GM13976 (cell line): ENCODE measurements at regions not wholly inside any gene's neighbourhood (a gene's known extent, or its start where the extent isn't known, plus 50 kb on each side); places are given as distances from the start of the nearest gene placed in this dataset.

Experiments
- DNase-seq: peaks from one replicate; pipeline ENCODE4 v3.0.0; 2012; ENCODE audit warnings: low spot score
- in situ Hi-C: fragments of 300-500 bp; cut with MboI; formaldehyde crosslinking; loops from one replicate; pipeline ENCODE4 v1.12.0; 2022; ENCODE audit warnings: low sequenced_read_pairs, mixed read lengths, inconsistent platforms; ENCODE audit not compliant: unreplicated experiment
- TF ChIP-seq, protein P1 (sequence below): IDR thresholded peaks from 2 replicates; pipeline ENCODE4 v1.5.1; 2012; ENCODE audit warnings: borderline replicate concordance, mild to moderate bottlenecking; ENCODE audit not compliant: insufficient read depth; ENCODE audit errors: extremely low read depth, missing control alignments, control extremely low read depth

DNA sequence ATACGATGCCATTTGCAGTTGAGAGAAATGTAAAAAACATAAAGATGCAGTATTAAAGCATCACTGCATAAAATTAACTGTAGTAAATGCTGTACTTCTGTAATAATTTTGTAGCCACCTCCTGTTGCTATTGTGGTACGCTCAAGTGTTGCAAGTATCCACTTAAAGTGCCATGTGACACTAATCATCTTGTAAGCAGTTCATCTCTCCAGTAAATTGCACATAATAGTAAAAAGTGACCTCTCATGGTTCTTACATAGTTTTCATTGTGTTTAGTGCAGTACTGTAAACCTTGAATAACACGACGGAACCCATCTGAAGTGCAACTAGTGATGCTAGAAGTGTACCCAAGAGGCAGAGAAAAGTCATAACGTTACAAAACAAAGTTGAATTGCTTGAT lies 190.1 kb upstream of the VGLL2 start:
- in situ Hi-C loops, result no loop called here
- no peak for DNase-seq
- TF ChIP-seq, protein P1, sequence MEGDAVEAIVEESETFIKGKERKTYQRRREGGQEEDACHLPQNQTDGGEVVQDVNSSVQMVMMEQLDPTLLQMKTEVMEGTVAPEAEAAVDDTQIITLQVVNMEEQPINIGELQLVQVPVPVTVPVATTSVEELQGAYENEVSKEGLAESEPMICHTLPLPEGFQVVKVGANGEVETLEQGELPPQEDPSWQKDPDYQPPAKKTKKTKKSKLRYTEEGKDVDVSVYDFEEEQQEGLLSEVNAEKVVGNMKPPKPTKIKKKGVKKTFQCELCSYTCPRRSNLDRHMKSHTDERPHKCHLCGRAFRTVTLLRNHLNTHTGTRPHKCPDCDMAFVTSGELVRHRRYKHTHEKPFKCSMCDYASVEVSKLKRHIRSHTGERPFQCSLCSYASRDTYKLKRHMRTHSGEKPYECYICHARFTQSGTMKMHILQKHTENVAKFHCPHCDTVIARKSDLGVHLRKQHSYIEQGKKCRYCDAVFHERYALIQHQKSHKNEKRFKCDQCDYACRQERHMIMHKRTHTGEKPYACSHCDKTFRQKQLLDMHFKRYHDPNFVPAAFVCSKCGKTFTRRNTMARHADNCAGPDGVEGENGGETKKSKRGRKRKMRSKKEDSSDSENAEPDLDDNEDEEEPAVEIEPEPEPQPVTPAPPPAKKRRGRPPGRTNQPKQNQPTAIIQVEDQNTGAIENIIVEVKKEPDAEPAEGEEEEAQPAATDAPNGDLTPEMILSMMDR, result no peak

DNA sequence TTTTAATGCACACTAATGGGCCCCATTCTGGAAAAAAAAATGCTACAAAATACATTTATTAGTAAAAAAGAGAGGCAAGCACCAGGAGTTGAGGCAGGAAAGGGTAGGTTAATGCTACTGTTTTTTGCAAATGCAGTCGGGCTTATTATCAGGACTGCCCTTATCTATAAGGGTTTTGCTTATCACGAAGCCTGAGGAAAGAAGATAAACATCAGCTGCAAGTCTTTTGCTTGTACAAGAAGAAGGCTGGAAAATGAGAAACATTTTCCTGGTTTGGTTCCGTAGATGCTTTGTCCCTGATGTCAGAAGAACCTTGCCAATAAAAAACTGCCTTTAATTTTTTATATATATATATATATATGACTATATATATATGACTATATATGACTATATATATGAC lies 189.3 kb upstream of the VGLL2 start:
- DNase-seq, result no peak
- in situ Hi-C loops, result no loop called here
- TF ChIP-seq, protein P1, result no peak

DNA sequence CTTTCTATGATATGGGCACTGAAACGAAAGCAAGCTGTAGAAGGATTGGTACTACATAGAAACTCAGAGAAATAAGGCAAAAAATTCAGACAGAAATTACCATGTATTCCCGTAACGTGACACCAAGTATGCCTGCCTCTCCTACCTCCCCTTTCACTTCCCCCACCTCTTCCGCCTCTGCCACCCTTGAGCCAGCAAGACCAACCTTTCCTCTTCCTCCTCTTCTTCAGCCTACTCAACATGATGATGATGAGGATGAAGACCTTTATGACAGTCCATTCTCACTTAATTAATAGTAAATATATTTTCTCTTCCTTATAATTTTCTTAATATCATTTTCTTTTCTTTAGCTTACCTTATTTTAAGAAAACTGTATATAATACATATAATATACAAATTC lies 188.1 kb upstream of the VGLL2 start:
- in situ Hi-C loops, result no loop called here
- TF ChIP-seq, protein P1, result no peak
- no peak for DNase-seq

DNA sequence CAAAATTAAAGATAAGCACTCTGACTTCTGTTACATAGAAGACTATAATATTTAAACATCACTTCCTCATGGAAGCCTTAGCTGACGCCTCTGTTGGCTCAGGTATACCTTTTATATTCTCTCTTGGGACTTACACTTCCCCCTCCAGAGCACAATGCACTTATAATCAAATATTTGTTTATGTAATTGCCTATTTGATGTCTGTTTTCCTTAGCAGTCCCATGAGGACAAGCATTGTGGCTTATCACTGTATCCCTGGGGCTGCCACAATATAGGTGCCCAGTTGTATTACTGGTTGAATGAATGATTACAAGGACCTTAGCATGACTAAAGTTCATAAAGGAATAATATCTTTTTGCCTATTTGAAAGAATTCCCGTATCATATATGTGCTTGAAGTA lies 186.7 kb upstream of the VGLL2 start:
- in situ Hi-C loops, result no loop called here
- TF ChIP-seq, protein P1, result no peak
- DNase-seq, result no peak

DNA sequence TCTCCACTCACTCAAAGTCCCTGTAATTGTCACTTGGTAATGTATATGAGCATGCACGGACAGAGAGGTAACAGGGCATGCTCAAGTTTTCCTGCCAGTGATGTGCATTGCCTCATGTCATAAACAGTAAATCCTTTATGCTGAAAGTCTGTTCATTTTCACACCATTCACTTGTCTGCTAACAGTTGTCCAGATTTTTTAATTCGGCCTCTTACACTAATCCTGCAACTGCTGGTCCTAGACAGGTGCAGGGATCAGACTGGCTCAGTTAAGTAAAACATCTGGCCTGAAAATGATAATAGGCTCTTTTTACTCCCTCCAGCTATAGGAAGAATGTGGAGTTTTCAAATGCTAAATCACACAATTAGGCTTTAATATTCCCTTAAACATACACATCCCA lies 185.4 kb upstream of the VGLL2 start:
- in situ Hi-C loops, result no loop called here
- DNase-seq, result no peak
- TF ChIP-seq, protein P1, result no peak

DNA sequence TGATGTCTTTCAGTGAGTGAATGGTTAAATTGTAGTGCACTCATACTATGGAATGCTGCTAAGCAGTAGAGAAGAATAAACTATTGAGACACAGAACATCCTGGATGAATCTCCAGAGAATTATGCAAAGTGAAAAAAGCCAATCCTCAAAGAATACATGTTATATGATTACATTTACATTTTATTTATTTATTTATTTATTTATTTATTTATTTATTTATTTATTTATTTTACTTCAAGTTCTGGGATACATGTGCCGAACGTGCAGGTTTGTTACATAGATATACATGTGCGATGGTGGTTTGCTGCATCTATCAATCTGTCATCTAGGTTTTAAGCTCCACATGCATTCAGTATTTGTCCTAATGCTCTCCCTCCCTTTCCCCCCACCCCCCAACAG lies 175.8 kb upstream of the VGLL2 start:
- no peak for DNase-seq
- TF ChIP-seq, protein P1, result no peak
- in situ Hi-C loops, result no loop called here

DNA sequence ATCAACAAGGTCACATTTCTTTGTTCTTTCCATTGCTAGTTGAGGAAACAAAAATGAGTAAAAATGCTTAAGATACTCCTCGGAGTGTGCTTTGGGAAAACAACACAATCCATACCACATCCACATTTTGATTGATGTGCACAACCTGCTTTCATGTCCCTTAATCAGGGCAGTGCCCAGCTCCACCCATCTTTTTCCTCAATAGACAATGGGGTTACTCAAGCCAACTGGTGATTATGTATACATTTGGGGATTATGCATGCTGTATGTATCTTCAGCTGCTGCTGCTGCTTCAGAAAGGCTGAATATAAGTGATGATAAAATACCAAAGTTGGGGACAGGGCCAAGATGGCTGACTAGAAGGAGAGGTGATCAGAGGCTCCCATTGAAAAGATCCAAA lies 155.2 kb upstream of the VGLL2 start:
- in situ Hi-C loops, result no loop called here
- TF ChIP-seq, protein P1, result no peak
- no peak for DNase-seq
